ENCODE measurements at regions not wholly inside any gene's neighbourhood (a gene's known extent, or its start where the extent isn't known, plus 50 kb on each side); places are given as distances from the start of the nearest gene placed in this dataset.
"Not testable (repeated sequence)": the region's sequence is repeated elsewhere in the genome, so short reads cannot be mapped to it uniquely, and the experiment has no call there.

- no peak for DNase-seq
Observed at GRCh38 chr1:119191325-119191724, 50.9 kb upstream of the WARS2 start.

GRCh38 chr1:119204197-119204960 lies 63.9 kb upstream of the WARS2 start:
- DNase-seq, result peak; percentile 17

- no peak for DNase-seq
Observed at GRCh38 chr1:119204961-119205357, 64.5 kb upstream of the WARS2 start.

GRCh38 chr1:119209061-119209460 lies 68.6 kb upstream of the WARS2 start:
- no peak for DNase-seq

GRCh38 chr1:119209596-119210295 lies 69.3 kb upstream of the WARS2 start:
- no peak for DNase-seq

GRCh38 chr1:119210296-119210649 lies 69.8 kb upstream of the WARS2 start:
- DNase-seq, result no peak

- DNase-seq, result not testable (repeated sequence)
Observed at GRCh38 chr1:119213213-119213612, 72.8 kb upstream of the WARS2 start.

GRCh38 chr1:119214961-119215360 lies 74.5 kb upstream of the WARS2 start:
- DNase-seq, result not testable (repeated sequence)

GRCh38 chr1:119217309-119217828 lies 76.9 kb upstream of the WARS2 start:
- DNase-seq, result no peak

- DNase-seq, result no peak
Observed at GRCh38 chr1:119219711-119220110, 79.3 kb upstream of the WARS2 start.

- no peak for DNase-seq
Observed at GRCh38 chr1:119220991-119221390, 80.5 kb upstream of the WARS2 start.

- no peak for DNase-seq
Observed at GRCh38 chr1:119222271-119222670, 81.8 kb upstream of the WARS2 start.

GRCh38 chr1:119225265-119225664 lies 84.8 kb upstream of the WARS2 start:
- peak; percentile 14 for DNase-seq

GRCh38 chr1:119225831-119226230 lies 85.4 kb upstream of the WARS2 start:
- DNase-seq, result peak; percentile 5

GRCh38 chr1:119226321-119226720 lies 85.9 kb upstream of the WARS2 start:
- DNase-seq, result peak; percentile 26

GRCh38 chr1:119226913-119227312 lies 86.5 kb upstream of the WARS2 start:
- peak; percentile 55 for DNase-seq

GRCh38 chr1:119227456-119227855 lies 87.0 kb upstream of the WARS2 start:
- DNase-seq, result peak; percentile 66

- DNase-seq, result no peak
Observed at GRCh38 chr1:119228335-119229080, 88.1 kb upstream of the WARS2 start.

GRCh38 chr1:119235120-119235519 lies 94.7 kb upstream of the WARS2 start:
- DNase-seq, result no peak

GRCh38 chr1:119245881-119246280 lies 105.4 kb upstream of the WARS2 start:
- no peak for DNase-seq

- DNase-seq, result no peak
Observed at GRCh38 chr1:119249283-119249682, 108.8 kb upstream of the WARS2 start.

- no peak for DNase-seq
Observed at GRCh38 chr1:119250299-119250698, 109.8 kb upstream of the WARS2 start.

GRCh38 chr1:119251751-119252150 lies 111.3 kb upstream of the WARS2 start:
- DNase-seq, result no peak

- DNase-seq, result no peak
Observed at GRCh38 chr1:119253366-119253765, 112.9 kb upstream of the WARS2 start.

Data from eye (tissue), 1 donor.